Adrenal gland (tissue), 9 donors: ENCODE measurements at regions not wholly inside any gene's neighbourhood (a gene's known extent, or its start where the extent isn't known, plus 50 kb on each side); places are given as distances from the start of the nearest gene placed in this dataset.
"Not testable (repeated sequence)": the region's sequence is repeated elsewhere in the genome, so short reads cannot be mapped to it uniquely, and the experiment has no call there.

ENCODE experiments used
- DNase-seq, 7 donors: peaks; one replicate each; pipeline ENCODE4 v3.0.0-alpha.2; 2019 to 2020
- H3K27ac ChIP-seq, 5 donors: fragments of 200-600 bp; sonication (generic) in 4 of 5; 1 replicate in 3 of 5; 2 replicates in 2 of 5; pipeline versions ENCODE4 v1.5.1 to v1.8.0; 2016 to 2020; ENCODE audit warnings: mild to moderate bottlenecking in 1 of 5
- H3K27me3 ChIP-seq: fragments of 200-600 bp; 2 replicates; pipeline ENCODE4 v1.8.0; 2021
- H3K36me3 ChIP-seq, 2 donors: fragments of 200-600 bp; replicated peaks in 1 of 2; 1 replicate in 1 of 2; 2 replicates in 1 of 2; pipeline versions ENCODE4 v1.5.1 to v1.8.0; 2018 to 2022
- H3K4me1 ChIP-seq, 2 donors: fragments of 200-600 bp; replicated peaks in 1 of 2; 1 replicate in 1 of 2; 2 replicates in 1 of 2; pipeline versions ENCODE4 v1.5.1 to v1.8.0; 2018 to 2021
- H3K4me3 ChIP-seq, 4 donors: fragments of 200-600 bp; sonication (generic) in 3 of 4; one replicate each; pipeline ENCODE4 v1.5.1; 2016 to 2018
- H3K9me3 ChIP-seq, 3 donors: fragments of 200-600 bp; sonication (generic) in 1 of 3; replicated peaks in 1 of 3; 1 replicate in 2 of 3; 2 replicates in 1 of 3; pipeline versions ENCODE4 v1.5.1 to v1.8.0; 2016 to 2021
- CTCF ChIP-seq, 6 experiments: fragments of 450-650 bp in 4 of 6; fragments of 200-600 bp in 2 of 6; sonication (generic) in 1 of 6; IDR thresholded peaks; 1 replicate in 5 of 6; 2 replicates in 1 of 6; pipeline versions ENCODE4 v1.5.1 to v1.8.0; 2016 to 2021; ENCODE audit warnings: antibody characterized with exemption in 6 of 6, mild to moderate bottlenecking in 2 of 6, moderate library complexity in 1 of 6
- POLR2A ChIP-seq, 2 donors: fragments of 450-650 bp; IDR thresholded peaks; one replicate each; pipeline ENCODE4 v1.6.1; 2017; ENCODE audit warnings: antibody characterized with exemption in 2 of 2, mild to moderate bottlenecking in 2 of 2, moderate library complexity in 1 of 2
- WGBS, 4 donors: extraction: QIAGEN DNeasy Blood & Tissue Kit in 2 of 4; methylation state at CpG; one replicate each; pipeline versions ENCODE4 v1.1.5 to v1.1.7; 2013 to 2017; 5-methylcytosine and 5-hydroxymethylcytosine counted together
- intact Hi-C, 2 donors: fragments of 100-400 bp; cut with DNase I; formaldehyde crosslinking; loops; one replicate each; pipeline versions ENCODE4 v1.14.1 to v1.15.0; 2022 to 2023
- donor health status: healthy with polysubstance abuse.
- donor health status: Bipolar disorder and iron deficiency.
- donor health status: DM: yes; HTN: yes; CAD: no.
- donor health status: DM: no; HTN: no; CAD: no.
- donor health status: DM: no; HTN: no; CAD: no.

GRCh38 chr5:35533156-35533555 lies 84.5 kb upstream of the SPEF2 start:
- TF ChIP-seq POLR2A (IDR thresholded peaks at IDR 0.05) (no peak), CTCF (IDR thresholded peaks at IDR 0.05) (no peak)
- 83 to 91% (median 88%) methylated on average over 3 of the region's 3 CpGs for WGBS, 4 donors
- no peaks in the 10 kb centered on the region for H3K4me1 ChIP-seq
- H3K4me3 ChIP-seq = no peak overlapping the region
- no peak for DNase-seq
- H3K36me3 ChIP-seq = no peaks in the 10 kb centered on the region
- intact Hi-C loops = no loop called here
- H3K27ac ChIP-seq = no peak overlapping the region
- H3K27me3 ChIP-seq = no peaks in the 10 kb centered on the region
- H3K9me3 ChIP-seq = no peaks in the 10 kb centered on the region

GRCh38 chr5:35531553-35531952 lies 86.1 kb upstream of the SPEF2 start:
- H3K4me3 ChIP-seq, H3K27ac ChIP-seq, H3K27me3 ChIP-seq, H3K4me1 ChIP-seq, H3K36me3 ChIP-seq, DNase-seq, H3K9me3 ChIP-seq, intact Hi-C loops: not testable (repeated sequence)
- 92 to 98% (median 97%) methylated on average over 9 to 29 of the region's 29 CpGs for whole genome bisulfite sequencing, 4 donors

GRCh38 chr5:35518104-35518503 lies 99.6 kb upstream of the SPEF2 start:
- Histone ChIP-seq H3K4me1 (no peaks in the 10 kb centered on the region), H3K9me3 (no peaks in the 10 kb centered on the region), H3K27me3 (no peaks in the 10 kb centered on the region), H3K27ac (no peak overlapping the region), H3K4me3 (no peak overlapping the region), H3K36me3 (no peaks in the 10 kb centered on the region)
- intact Hi-C loops = no loop called here
- no peak for TF ChIP-seq POLR2A (IDR thresholded peaks at IDR 0.05)
- no peak for TF ChIP-seq CTCF (IDR thresholded peaks at IDR 0.05)
- WGBS, 4 donors = 69 to 93% (median 85%) methylated on average over 1 of the region's 1 CpG
- DNase-seq = no peak

- WGBS, 4 donors = 17 to 61% (median 52%) methylated on average over 1 of the region's 1 CpG
- Histone ChIP-seq H3K9me3 (no peaks in the 10 kb centered on the region), H3K27me3 (no peaks in the 10 kb centered on the region), H3K4me3 (no peak overlapping the region), H3K27ac (no peak overlapping the region), H3K36me3 (no peaks in the 10 kb centered on the region), H3K4me1 (no peaks in the 10 kb centered on the region)
- no peak for DNase-seq
- TF ChIP-seq CTCF (IDR thresholded peaks at IDR 0.05) = no peak
- TF ChIP-seq POLR2A (IDR thresholded peaks at IDR 0.05) = no peak
- intact Hi-C loops = no loop called here
Observed at GRCh38 chr5:35516271-35516670, 101.4 kb upstream of the SPEF2 start.

- WGBS, 4 donors = 34 to 52% (median 43%) methylated on average over 1 of the region's 1 CpG
- intact Hi-C loops = no loop called here
- no peaks in the 10 kb centered on the region for H3K4me1 ChIP-seq
- H3K27ac ChIP-seq = no peak overlapping the region
- TF ChIP-seq CTCF (IDR thresholded peaks at IDR 0.05) = no peak
- no peak for TF ChIP-seq POLR2A (IDR thresholded peaks at IDR 0.05)
- no peak for DNase-seq
- H3K27me3 ChIP-seq = no peaks in the 10 kb centered on the region
- no peaks in the 10 kb centered on the region for H3K9me3 ChIP-seq
- no peaks in the 10 kb centered on the region for H3K36me3 ChIP-seq
- H3K4me3 ChIP-seq = no peak overlapping the region
Observed at GRCh38 chr5:35513612-35514011, 104.1 kb upstream of the SPEF2 start.
